GM12878 (cell line): ENCODE measurements at regions not wholly inside any gene's neighbourhood (a gene's known extent, or its start where the extent isn't known, plus 50 kb on each side); places are given as distances from the start of the nearest gene placed in this dataset.

Experiments
- ATAC-seq: fragments of 200-7000 bp; cut with Tn5 transposase; 3 replicates; pipeline ENCODE4 v1.9.1; 2020; ENCODE audit warnings: mild to moderate bottlenecking, moderate library complexity
- BruUV-seq: library from RNA; stranded (reverse); fragments of 400-500 nt; replicated peaks from 2 replicates; lab custom pipeline; 2021; lab: Mats Ljungman, UMichigan
- CTCF ChIA-PET: fragments of 300-600 bp; sonication (Branson Sonifier 250); formaldehyde crosslinking; extraction: SDS; loops from one replicate; lab custom pipeline; 2021; ENCODE audit warnings: inconsistent platforms; lab: Yijun Ruan, JAX
- POLR2A ChIA-PET: fragments of 350-600 bp; formaldehyde crosslinking; extraction: SDS; loops from one replicate; lab custom pipeline; 2021; ENCODE audit warnings: inconsistent platforms; lab: Charles Lee
- RAD21 ChIA-PET: fragments of 300-600 bp; sonication (Branson Sonifier 250); formaldehyde crosslinking; loops from one replicate; lab custom pipeline; 2023; ENCODE audit warnings: antibody characterized with exemption; ENCODE audit not compliant: unreplicated experiment; lab: Charles Lee
- SMC1A ChIA-PET: fragments of 300-600 bp; sonication (Branson Sonifier 250); formaldehyde crosslinking; loops from one replicate; lab custom pipeline; 2023; ENCODE audit not compliant: unreplicated experiment, uncharacterized antibody; lab: Charles Lee
- DNase-seq: peaks from one replicate; pipeline ENCODE4 v3.0.0-alpha.2; 2011; ENCODE audit warnings: low read depth, low spot score
- FAIRE-seq: peaks from 3 replicates; lab custom pipeline; 2011; peaks lifted over from hg19 to GRCh38; lab: Jason Lieb, UNC
- H2AFZ ChIP-seq: 2 replicates; pipeline ENCODE4 v1.6.0; 2011; ENCODE audit warnings: low read depth, low read length, control low read depth; ENCODE audit not compliant: control insufficient read depth
- H3K27ac ChIP-seq: 2 replicates; pipeline ENCODE4 v1.5.1; 2011; ENCODE audit warnings: control low read depth; ENCODE audit not compliant: control insufficient read depth, insufficient read depth
- H3K27me3 ChIP-seq, 2 experiments: replicated peaks in 1 of 2; 2 replicates each; pipeline versions ENCODE4 v1.6.0 to v1.6.1; 2011; ENCODE audit warnings: low read length in 1 of 2; ENCODE audit not compliant: control insufficient read depth in 2 of 2, insufficient read depth in 2 of 2
- H3K36me3 ChIP-seq, 2 experiments: 2 replicates each; pipeline ENCODE4 v1.5.1; 2011; ENCODE audit warnings: low read length in 1 of 2; ENCODE audit not compliant: control insufficient read depth in 2 of 2, insufficient read depth in 2 of 2
- H3K4me1 ChIP-seq: 2 replicates; pipeline ENCODE4 v1.6.1; 2011; ENCODE audit warnings: mild to moderate bottlenecking, low read length, moderate library complexity, mixed read lengths; ENCODE audit not compliant: control insufficient read depth, insufficient read depth
- H3K4me2 ChIP-seq: 2 replicates; pipeline ENCODE4 v1.6.0; 2011; ENCODE audit warnings: control low read depth; ENCODE audit not compliant: control insufficient read depth, insufficient read depth
- H3K4me3 ChIP-seq: fragments of 200-600 bp; sonication (generic); 2 replicates; pipeline ENCODE4 v1.5.1; 2016
- H3K79me2 ChIP-seq: 2 replicates; pipeline ENCODE4 v1.6.0; 2011; ENCODE audit warnings: low read length; ENCODE audit not compliant: control insufficient read depth, insufficient read depth
- H3K9ac ChIP-seq: 2 replicates; pipeline ENCODE4 v1.8.0; 2011; ENCODE audit warnings: low read length, control low read depth, mixed read lengths; ENCODE audit not compliant: control insufficient read depth, insufficient read depth
- H3K9me3 ChIP-seq: replicated peaks from 3 replicates; pipeline ENCODE4 v1.5.1; 2011; ENCODE audit warnings: mild to moderate bottlenecking, low read length; ENCODE audit not compliant: control insufficient read depth, insufficient read depth
- H4K20me1 ChIP-seq: 2 replicates; pipeline ENCODE4 v1.6.0; 2011; ENCODE audit not compliant: control insufficient read depth, insufficient read depth
- BCL11A ChIP-seq: IDR thresholded peaks from 2 replicates; pipeline ENCODE4 v1.6.1; 2011; ENCODE audit warnings: low read depth, low read length
- EED ChIP-seq: sonication (generic); IDR thresholded peaks from 2 replicates; pipeline ENCODE4 v1.6.1; 2016; ENCODE audit warnings: antibody characterized with exemption, low read depth
- IRF4 ChIP-seq: IDR thresholded peaks from 2 replicates; pipeline ENCODE4 v1.6.1; 2011; ENCODE audit warnings: low read depth, low read length
- MYB ChIP-seq: fragments of 150-350 bp; IDR thresholded peaks from 2 replicates; pipeline ENCODE4 v1.6.1; 2014; ENCODE audit warnings: mild to moderate bottlenecking, low read depth, low read length, borderline replicate concordance
- RAD51 ChIP-seq: fragments of 450-650 bp; IDR thresholded peaks from 2 replicates; pipeline ENCODE4 v1.6.1; 2016; ENCODE audit warnings: moderate library complexity, mild to moderate bottlenecking, inconsistent platforms
- RB1 ChIP-seq: fragments of 450-650 bp; formaldehyde crosslinking; IDR thresholded peaks from 2 replicates; pipeline ENCODE4 v1.6.1; 2017; ENCODE audit warnings: mild to moderate bottlenecking, borderline replicate concordance
- SIX5 ChIP-seq: IDR thresholded peaks from 2 replicates; pipeline ENCODE4 v1.6.1; 2011; ENCODE audit warnings: mild to moderate bottlenecking, low read depth, low read length, moderate library complexity; ENCODE audit not compliant: severe bottlenecking
- TCF7 ChIP-seq: IDR thresholded peaks from 2 replicates; pipeline ENCODE4 v1.6.1; 2014; ENCODE audit warnings: antibody characterized with exemption, borderline replicate concordance
- ZNF274 ChIP-seq: IDR thresholded peaks from one replicate; pipeline ENCODE4 v1.8.0; 2011; ENCODE audit not compliant: insufficient read length, insufficient read depth
- WGBS: methylation state at CpG from one replicate; pipeline ENCODE4 v1.1.6; 2016; ENCODE audit warnings: low lambda C conversion rate; ENCODE audit not compliant: insufficient replicate concordance, insufficient coverage; ENCODE audit errors: missing lambda C conversion rate; 5-methylcytosine and 5-hydroxymethylcytosine counted together
- in situ Hi-C: fragments of 300-500 bp; cut with MboI; formaldehyde crosslinking; loops from 9 replicates; pipeline ENCODE4 v1.14.3; 2018; ENCODE audit warnings: mixed read lengths
- intact Hi-C: fragments of 100-400 bp; cut with micrococcal nuclease; formaldehyde crosslinking; loops from one replicate; pipeline ENCODE4 v1.14.2; 2022; ENCODE audit not compliant: unreplicated experiment
- TF ChIP-seq, protein P1 (sequence below): fragments of 450-650 bp; formaldehyde crosslinking; IDR thresholded peaks from 2 replicates; pipeline ENCODE4 v1.4.0; 2022; ENCODE audit warnings: mild to moderate bottlenecking, moderate library complexity
- TF ChIP-seq, protein P2 (sequence below): fragments of 150-350 bp; IDR thresholded peaks from 2 replicates; pipeline ENCODE4 v1.6.1; 2014; ENCODE audit warnings: mild to moderate bottlenecking, low read depth, low read length

DNA sequence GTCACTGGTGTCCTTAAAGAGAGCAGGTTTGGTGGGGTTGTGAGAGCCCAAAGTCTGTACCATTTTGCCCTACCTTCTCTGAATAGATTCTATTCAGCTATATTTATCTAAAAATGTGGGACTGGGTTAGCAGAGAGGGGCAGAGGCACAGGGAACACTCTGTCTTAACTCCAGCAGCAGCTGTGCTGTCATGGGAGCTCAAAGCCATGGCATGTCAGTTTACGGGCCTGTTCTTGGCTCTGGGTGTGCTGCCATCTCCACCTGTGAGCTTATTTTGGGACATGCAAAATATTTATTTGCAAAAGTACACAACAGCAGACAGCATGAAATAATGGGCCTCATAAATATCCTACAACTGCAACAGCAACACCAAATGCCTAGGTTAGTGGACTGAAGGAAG, 129.6 kb upstream of the KCTD1 start:
- POLR2A ChIA-PET: no interaction called here
- Histone ChIP-seq H3K4me1 (no peaks in the 10 kb centered on the region), H3K27ac (no peak overlapping the region), H2AFZ (no peak overlapping the region), H3K36me3 (no peaks in the 10 kb centered on the region), H3K4me3 (no peak overlapping the region), H3K27me3 (no peaks in the 10 kb centered on the region), H3K9ac (no peak overlapping the region), H3K79me2 (no peaks in the 10 kb centered on the region), H3K4me2 (no peak overlapping the region), H3K9me3 (no peaks in the 10 kb centered on the region; the same call in 2 of the 3 replicates), H4K20me1 (no peaks in the 10 kb centered on the region)
- DNase-seq (no peak), FAIRE-seq (no peak), ATAC-seq (no peak)
- intact Hi-C loops (no loop called here), in situ Hi-C loops (no loop called here)
- RAD21 ChIA-PET: no interaction called here
- TF ChIP-seq RB1 (no peak), IRF4 (no peak), SIX5 (no peak), MYB (no peak), TCF7 (no peak), RAD51 (no peak), BCL11A (no peak), ZNF274 (no peak), EED (no peak)
- TF ChIP-seq, protein P1, sequence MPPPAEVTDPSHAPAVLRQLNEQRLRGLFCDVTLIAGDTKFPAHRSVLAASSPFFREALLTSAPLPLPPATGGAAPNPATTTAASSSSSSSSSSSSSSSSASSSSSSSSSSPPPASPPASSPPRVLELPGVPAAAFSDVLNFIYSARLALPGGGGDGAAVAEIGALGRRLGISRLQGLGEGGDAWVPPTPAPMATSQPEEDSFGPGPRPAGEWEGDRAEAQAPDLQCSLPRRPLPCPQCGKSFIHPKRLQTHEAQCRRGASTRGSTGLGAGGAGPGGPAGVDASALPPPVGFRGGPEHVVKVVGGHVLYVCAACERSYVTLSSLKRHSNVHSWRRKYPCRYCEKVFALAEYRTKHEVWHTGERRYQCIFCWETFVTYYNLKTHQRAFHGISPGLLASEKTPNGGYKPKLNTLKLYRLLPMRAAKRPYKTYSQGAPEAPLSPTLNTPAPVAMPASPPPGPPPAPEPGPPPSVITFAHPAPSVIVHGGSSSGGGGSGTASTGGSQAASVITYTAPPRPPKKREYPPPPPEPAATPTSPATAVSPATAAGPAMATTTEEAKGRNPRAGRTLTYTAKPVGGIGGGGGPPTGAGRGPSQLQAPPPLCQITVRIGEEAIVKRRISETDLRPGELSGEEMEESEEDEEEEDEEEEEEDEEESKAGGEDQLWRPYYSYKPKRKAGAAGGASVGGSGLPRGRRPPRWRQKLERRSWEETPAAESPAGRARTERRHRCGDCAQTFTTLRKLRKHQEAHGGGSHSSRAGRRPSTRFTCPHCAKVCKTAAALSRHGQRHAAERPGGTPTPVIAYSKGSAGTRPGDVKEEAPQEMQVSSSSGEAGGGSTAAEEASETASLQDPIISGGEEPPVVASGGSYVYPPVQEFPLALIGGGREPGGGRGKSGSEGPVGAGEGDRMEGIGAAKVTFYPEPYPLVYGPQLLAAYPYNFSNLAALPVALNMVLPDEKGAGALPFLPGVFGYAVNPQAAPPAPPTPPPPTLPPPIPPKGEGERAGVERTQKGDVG (CRISPR knock-in tag): no peak
- TF ChIP-seq, protein P2, sequence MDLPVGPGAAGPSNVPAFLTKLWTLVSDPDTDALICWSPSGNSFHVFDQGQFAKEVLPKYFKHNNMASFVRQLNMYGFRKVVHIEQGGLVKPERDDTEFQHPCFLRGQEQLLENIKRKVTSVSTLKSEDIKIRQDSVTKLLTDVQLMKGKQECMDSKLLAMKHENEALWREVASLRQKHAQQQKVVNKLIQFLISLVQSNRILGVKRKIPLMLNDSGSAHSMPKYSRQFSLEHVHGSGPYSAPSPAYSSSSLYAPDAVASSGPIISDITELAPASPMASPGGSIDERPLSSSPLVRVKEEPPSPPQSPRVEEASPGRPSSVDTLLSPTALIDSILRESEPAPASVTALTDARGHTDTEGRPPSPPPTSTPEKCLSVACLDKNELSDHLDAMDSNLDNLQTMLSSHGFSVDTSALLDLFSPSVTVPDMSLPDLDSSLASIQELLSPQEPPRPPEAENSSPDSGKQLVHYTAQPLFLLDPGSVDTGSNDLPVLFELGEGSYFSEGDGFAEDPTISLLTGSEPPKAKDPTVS: no peak
- CTCF ChIA-PET: no interaction called here
- SMC1A ChIA-PET: no interaction called here
- WGBS: 38% methylated on average over 1 of the region's 1 CpG
- BruUV-seq: no TSS peak
